ENCODE measurements at regions not wholly inside any gene's neighbourhood (a gene's known extent, or its start where the extent isn't known, plus 50 kb on each side); places are given as distances from the start of the nearest gene placed in this dataset.
"Not testable (repeated sequence)": the region's sequence is repeated elsewhere in the genome, so short reads cannot be mapped to it uniquely, and the experiment has no call there.

DNA sequence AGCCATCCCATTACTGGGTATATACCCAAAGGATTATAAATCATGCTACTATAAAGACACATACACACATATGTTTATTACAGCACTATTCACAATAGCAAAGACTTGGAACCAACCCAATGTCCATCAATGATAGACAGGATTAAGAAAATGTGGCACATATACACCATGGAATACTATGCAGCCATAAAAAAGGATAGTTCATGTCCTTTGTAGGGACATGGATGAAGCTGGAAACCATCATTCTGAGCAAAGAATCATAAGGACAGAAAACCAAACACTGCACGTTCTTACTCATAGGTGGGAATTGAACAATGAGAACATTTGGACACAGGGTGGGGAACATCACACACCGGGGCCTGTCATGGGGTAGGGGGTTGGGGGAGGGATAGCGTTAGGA lies 60.3 kb upstream of the NMU start:
- POLR2A ChIA-PET; CTCF ChIA-PET; DNase-seq (ENCODE audit: extremely low spot score): not testable (repeated sequence)

DNA sequence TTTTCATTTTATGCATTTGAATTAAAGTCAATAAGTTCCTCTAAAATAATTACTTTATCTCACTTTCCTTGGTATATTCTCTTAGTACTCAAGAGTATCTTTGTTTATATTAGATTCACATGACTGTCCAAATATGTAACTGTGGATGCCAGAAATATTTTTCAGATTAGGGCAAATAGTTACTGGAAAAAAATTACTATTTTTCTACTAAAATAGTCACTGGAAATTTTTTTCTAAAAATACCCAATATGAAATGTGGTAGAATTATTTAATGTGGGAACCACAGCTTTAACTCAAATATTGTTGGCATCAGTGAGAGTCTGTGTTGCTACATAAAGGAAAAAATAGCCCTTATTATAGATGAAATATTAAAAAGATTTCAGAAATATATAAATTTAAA lies 70.4 kb upstream of the NMU start:
- ChIA-PET CTCF (no interaction called here), POLR2A (no interaction called here)
- TF ChIP-seq BHLHE40 (IDR thresholded peaks at IDR 0.05; ENCODE audit: borderline replicate concordance) (no peak), FOXK2 (IDR thresholded peaks at IDR 0.05) (no peak), TARDBP (IDR thresholded peaks at IDR 0.05) (no peak), L3MBTL2 (conservative IDR thresholded peaks at IDR 0.05) (no peak), SUZ12 (IDR thresholded peaks at IDR 0.05) (no peak), FOXA1 (IDR thresholded peaks at IDR 0.05) (no peak), FOXM1 (IDR thresholded peaks at IDR 0.05; ENCODE audit: borderline replicate concordance) (no peak), ELF4 (IDR thresholded peaks at IDR 0.05) (no peak), LEF1 (IDR thresholded peaks at IDR 0.05; ENCODE audit: borderline replicate concordance) (no peak), HDGF (IDR thresholded peaks at IDR 0.05; ENCODE audit: borderline replicate concordance) (no peak), CTBP1 (IDR thresholded peaks at IDR 0.05; ENCODE audit: borderline replicate concordance) (no peak), ARNT (IDR thresholded peaks at IDR 0.05) (no peak), NFRKB (IDR thresholded peaks at IDR 0.05) (no peak), SP1 (IDR thresholded peaks at IDR 0.05) (no peak), ZNF384 (IDR thresholded peaks at IDR 0.05) (no peak)
- TF ChIP-seq, protein P1, sequence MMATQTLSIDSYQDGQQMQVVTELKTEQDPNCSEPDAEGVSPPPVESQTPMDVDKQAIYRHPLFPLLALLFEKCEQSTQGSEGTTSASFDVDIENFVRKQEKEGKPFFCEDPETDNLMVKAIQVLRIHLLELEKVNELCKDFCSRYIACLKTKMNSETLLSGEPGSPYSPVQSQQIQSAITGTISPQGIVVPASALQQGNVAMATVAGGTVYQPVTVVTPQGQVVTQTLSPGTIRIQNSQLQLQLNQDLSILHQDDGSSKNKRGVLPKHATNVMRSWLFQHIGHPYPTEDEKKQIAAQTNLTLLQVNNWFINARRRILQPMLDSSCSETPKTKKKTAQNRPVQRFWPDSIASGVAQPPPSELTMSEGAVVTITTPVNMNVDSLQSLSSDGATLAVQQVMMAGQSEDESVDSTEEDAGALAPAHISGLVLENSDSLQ (IDR thresholded peaks at IDR 0.05) = no peak
- no peak for DNase-seq (ENCODE audit: extremely low spot score)

- CTCF ChIA-PET = no interaction called here
- TF ChIP-seq, protein P1 (IDR thresholded peaks at IDR 0.05) = 0 out of 2 replicates have a peak, but pooled peaks have one; percentile 9
- TF ChIP-seq NFRKB (IDR thresholded peaks at IDR 0.05) = no peak
- POLR2A ChIA-PET = no interaction called here
- no peak for DNase-seq (ENCODE audit: extremely low spot score)
Observed at GRCh38 chr4:55707507-55707906, 71.4 kb upstream of the NMU start.

GRCh38 chr4:55707991-55708390 lies 71.9 kb upstream of the NMU start:
- DNase-seq (ENCODE audit: extremely low spot score); POLR2A ChIA-PET: not testable (repeated sequence)
- CTCF ChIA-PET = interaction anchor here (0.6 kb wide), 1 partner anchor 31 kb away, joined by 6 read pairs; no protein-coding TSS in a partner anchor

DNA sequence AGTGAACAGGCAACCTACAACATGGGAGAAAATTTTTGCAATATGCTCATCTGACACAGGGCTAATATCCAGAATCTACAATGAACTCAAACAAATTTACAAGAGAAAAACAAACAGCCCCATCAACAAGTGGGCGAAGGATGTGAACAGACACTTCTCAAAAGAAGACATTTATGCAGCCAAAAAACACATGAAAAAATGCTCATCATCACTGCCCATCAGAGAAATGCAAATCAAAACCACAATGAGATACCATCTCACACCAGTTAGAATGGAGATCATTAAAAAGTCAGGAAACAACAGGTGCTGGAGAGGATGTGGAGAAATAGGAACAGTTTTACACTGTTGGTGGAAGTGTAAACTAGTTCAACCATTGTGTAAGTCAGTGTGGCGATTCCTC lies 76.7 kb upstream of the NMU start:
- DNase-seq (ENCODE audit: extremely low spot score); POLR2A ChIA-PET; CTCF ChIA-PET: not testable (repeated sequence)

DNA sequence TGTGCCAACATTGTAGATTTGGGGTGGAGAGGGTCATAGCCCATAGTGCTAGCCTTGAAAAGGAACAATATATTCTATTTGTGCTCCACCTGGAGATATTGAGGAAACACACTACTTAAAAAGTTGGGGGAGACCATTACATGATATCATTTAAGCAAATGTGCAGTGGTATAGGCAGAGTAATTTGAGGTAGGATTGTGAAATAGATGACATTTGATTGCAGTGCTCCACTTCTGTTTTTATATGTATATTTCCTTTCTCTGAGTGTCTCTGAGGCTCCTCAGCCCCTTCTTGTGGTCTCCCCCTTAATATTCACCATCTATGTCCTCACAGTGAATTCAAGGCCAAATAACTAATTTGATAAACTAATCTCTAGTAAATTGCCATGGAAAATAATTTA lies 85.6 kb upstream of the NMU start:
- CTCF ChIA-PET = no interaction called here
- DNase-seq (ENCODE audit: extremely low spot score) = no peak
- TF ChIP-seq ZNF384 (IDR thresholded peaks at IDR 0.05) (no peak), ELF4 (IDR thresholded peaks at IDR 0.05) (no peak), FOXM1 (IDR thresholded peaks at IDR 0.05; ENCODE audit: borderline replicate concordance) (no peak), LEF1 (IDR thresholded peaks at IDR 0.05; ENCODE audit: borderline replicate concordance) (no peak), ARNT (IDR thresholded peaks at IDR 0.05) (no peak), CTBP1 (IDR thresholded peaks at IDR 0.05; ENCODE audit: borderline replicate concordance) (no peak), L3MBTL2 (conservative IDR thresholded peaks at IDR 0.05) (no peak), SP1 (IDR thresholded peaks at IDR 0.05) (no peak), BHLHE40 (IDR thresholded peaks at IDR 0.05; ENCODE audit: borderline replicate concordance) (no peak), HDGF (IDR thresholded peaks at IDR 0.05; ENCODE audit: borderline replicate concordance) (no peak), SUZ12 (IDR thresholded peaks at IDR 0.05) (no peak), FOXA1 (IDR thresholded peaks at IDR 0.05) (no peak), NFRKB (IDR thresholded peaks at IDR 0.05) (no peak), TARDBP (IDR thresholded peaks at IDR 0.05) (no peak), FOXK2 (IDR thresholded peaks at IDR 0.05) (no peak)
- TF ChIP-seq, protein P1 (IDR thresholded peaks at IDR 0.05) = no peak
- POLR2A ChIA-PET = no interaction called here

DNA sequence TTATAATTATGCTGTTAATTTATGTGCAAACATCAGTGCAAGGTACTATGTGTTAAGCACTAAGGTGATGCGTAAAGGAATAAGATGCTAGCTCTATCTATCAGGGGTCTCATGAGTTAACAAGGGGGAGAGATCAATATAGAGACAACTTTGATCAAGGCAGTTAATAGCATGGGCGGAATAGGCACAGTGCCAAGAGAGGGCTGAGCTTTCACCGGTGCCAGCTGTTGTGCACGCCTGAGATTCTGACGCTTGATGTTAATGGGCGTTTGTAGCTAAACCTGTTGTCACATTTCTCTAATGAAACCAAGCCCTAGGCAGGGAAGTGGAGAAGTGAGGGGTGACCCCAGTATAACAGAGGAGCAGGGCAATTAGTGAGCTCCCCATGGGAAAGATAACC lies 86.0 kb upstream of the NMU start:
- CTCF ChIA-PET = no interaction called here
- TF ChIP-seq LEF1 (IDR thresholded peaks at IDR 0.05; ENCODE audit: borderline replicate concordance) (no peak), SP1 (IDR thresholded peaks at IDR 0.05) (no peak), FOXA1 (IDR thresholded peaks at IDR 0.05) (no peak)
- POLR2A ChIA-PET = no interaction called here
- no peak for DNase-seq (ENCODE audit: extremely low spot score)

DNA sequence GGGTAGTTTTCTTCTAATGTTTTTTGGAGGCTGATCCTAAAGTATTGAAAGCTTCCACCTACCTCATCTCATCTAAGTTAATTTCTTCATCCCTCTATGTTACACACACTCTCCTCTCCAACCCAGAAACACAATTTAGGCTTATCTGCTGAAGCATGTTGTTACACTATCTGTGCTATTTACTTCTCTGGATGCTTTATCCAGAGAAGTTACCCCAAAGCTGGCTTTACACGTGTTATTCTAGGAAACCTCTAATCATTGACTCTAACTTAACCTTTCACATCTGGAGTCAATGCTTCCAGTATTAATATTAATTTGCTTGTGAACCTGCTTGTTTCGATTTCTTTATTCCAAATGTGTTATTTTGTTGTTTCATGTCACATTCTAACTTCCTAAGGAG lies 87.3 kb upstream of the NMU start:
- TF ChIP-seq BHLHE40 (IDR thresholded peaks at IDR 0.05; ENCODE audit: borderline replicate concordance) (no peak), NFRKB (IDR thresholded peaks at IDR 0.05) (no peak), FOXM1 (IDR thresholded peaks at IDR 0.05; ENCODE audit: borderline replicate concordance) (no peak), SUZ12 (IDR thresholded peaks at IDR 0.05) (no peak), ZNF384 (IDR thresholded peaks at IDR 0.05) (no peak), HDGF (IDR thresholded peaks at IDR 0.05; ENCODE audit: borderline replicate concordance) (no peak), SP1 (IDR thresholded peaks at IDR 0.05) (no peak), ARNT (IDR thresholded peaks at IDR 0.05) (no peak)
- ChIA-PET POLR2A (no interaction called here), CTCF (no interaction called here)
- DNase-seq (ENCODE audit: extremely low spot score) = no peak
